Stomach smooth muscle (tissue), 2 donors: ENCODE measurements at regions not wholly inside any gene's neighbourhood (a gene's known extent, or its start where the extent isn't known, plus 50 kb on each side); places are given as distances from the start of the nearest gene placed in this dataset.
"Not testable (repeated sequence)": the region's sequence is repeated elsewhere in the genome, so short reads cannot be mapped to it uniquely, and the experiment has no call there.

ENCODE experiments used
- H3K27ac ChIP-seq: one replicate; pipeline ENCODE4 v1.7.0; 2013; ENCODE audit warnings: mild to moderate bottlenecking, low read length, inconsistent platforms
- H3K27me3 ChIP-seq, 2 donors: one replicate each; pipeline ENCODE4 v1.7.0; 2013; ENCODE audit warnings: low read length in 2 of 2; ENCODE audit not compliant: insufficient read depth in 2 of 2, control insufficient read depth in 1 of 2
- H3K36me3 ChIP-seq, 2 donors: one replicate each; pipeline ENCODE4 v1.7.0; 2013; ENCODE audit warnings: low read length in 2 of 2; ENCODE audit not compliant: control insufficient read depth in 2 of 2, insufficient read depth in 2 of 2
- H3K4me1 ChIP-seq: one replicate; pipeline ENCODE4 v1.7.0; 2013; ENCODE audit warnings: low read length; ENCODE audit not compliant: control insufficient read depth, insufficient read depth
- H3K4me3 ChIP-seq, 2 donors: one replicate each; pipeline ENCODE4 v1.7.0; 2013; ENCODE audit warnings: low read length in 2 of 2
- H3K9ac ChIP-seq, 2 donors: one replicate each; pipeline ENCODE4 v1.7.0; 2013; ENCODE audit warnings: low read length in 2 of 2, mild to moderate bottlenecking in 1 of 2
- H3K9me3 ChIP-seq, 2 donors: one replicate each; pipeline ENCODE4 v1.7.0; 2013; ENCODE audit warnings: low read length in 2 of 2; ENCODE audit not compliant: control insufficient read depth in 2 of 2
- donor health status: healthy.
- donor health status: Pancreatic carcinoma.

- H3K27me3 ChIP-seq, result no peaks in the 10 kb centered on the region
- H3K4me3 ChIP-seq, result no peak overlapping the region
- no peak overlapping the region for H3K9ac ChIP-seq
- no peaks in the 10 kb centered on the region for H3K9me3 ChIP-seq
- H3K4me1 ChIP-seq, result no peaks in the 10 kb centered on the region
- no peaks in the 10 kb centered on the region for H3K36me3 ChIP-seq
- H3K27ac ChIP-seq, result no peak overlapping the region
Measured at GRCh38 chr10:35937546-35937945, 295.4 kb upstream of the FZD8 start.

DNA sequence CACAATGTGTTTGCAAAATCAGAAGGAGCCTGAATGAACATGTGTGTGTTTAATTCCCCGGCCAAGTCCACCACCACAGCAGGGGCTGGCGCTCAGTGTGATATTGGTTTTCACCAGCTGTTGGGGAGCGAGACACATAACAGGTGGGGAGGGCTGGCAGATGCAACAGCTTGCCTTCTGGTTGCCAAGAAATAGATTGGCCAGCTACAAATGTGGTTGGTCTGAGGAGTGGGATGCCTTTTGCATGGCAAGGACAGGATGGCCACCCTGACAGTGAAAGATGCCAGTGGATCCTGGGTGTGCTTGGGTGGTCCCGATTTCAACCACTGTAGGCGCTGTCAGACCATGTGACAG, 292.5 kb upstream of the FZD8 start:
- no peaks in the 10 kb centered on the region for H3K4me1 ChIP-seq
- no peak overlapping the region for H3K9ac ChIP-seq
- no peaks in the 10 kb centered on the region for H3K9me3 ChIP-seq
- H3K27me3 ChIP-seq, result no peaks in the 10 kb centered on the region
- H3K27ac ChIP-seq, result no peak overlapping the region
- no peak overlapping the region for H3K4me3 ChIP-seq
- H3K36me3 ChIP-seq, result no peaks in the 10 kb centered on the region

- H3K36me3 ChIP-seq, result no peaks in the 10 kb centered on the region
- H3K4me3 ChIP-seq, result no peak overlapping the region
- H3K27me3 ChIP-seq, result no peaks in the 10 kb centered on the region
- H3K9ac ChIP-seq, result no peak overlapping the region
- H3K4me1 ChIP-seq, result no peaks in the 10 kb centered on the region
- no peak overlapping the region for H3K27ac ChIP-seq
- no peaks in the 10 kb centered on the region for H3K9me3 ChIP-seq
Measured at GRCh38 chr10:35933940-35934641, 292.0 kb upstream of the FZD8 start.

DNA sequence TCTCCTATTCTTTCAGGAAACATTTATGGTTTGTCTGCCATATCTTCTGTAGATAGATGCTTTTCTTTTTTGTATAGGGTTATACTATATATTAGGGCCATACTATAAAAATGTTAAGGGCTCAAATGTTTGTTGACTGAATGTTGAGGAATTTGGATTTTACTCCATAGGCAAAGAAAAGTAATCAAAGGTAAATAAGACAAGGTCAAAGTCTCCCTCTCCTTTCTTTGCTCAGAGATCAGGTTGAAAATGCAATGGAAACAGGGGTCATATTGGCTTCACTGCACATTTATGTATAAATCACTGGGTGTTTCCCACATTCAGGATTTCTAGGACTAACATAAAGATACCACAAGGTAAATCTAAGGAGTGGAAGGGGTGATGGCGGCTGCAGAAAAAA, 291.4 kb upstream of the FZD8 start:
- Histone ChIP-seq H3K27ac (no peak overlapping the region), H3K4me1 (no peaks in the 10 kb centered on the region), H3K4me3 (no peak overlapping the region), H3K9ac (no peak overlapping the region), H3K36me3 (no peaks in the 10 kb centered on the region), H3K9me3 (no peaks in the 10 kb centered on the region), H3K27me3 (no peaks in the 10 kb centered on the region)

GRCh38 chr10:35929962-35930361, 287.9 kb upstream of the FZD8 start:
- H3K27ac ChIP-seq, H3K4me3 ChIP-seq, H3K4me1 ChIP-seq, H3K9me3 ChIP-seq, H3K27me3 ChIP-seq, H3K36me3 ChIP-seq, H3K9ac ChIP-seq: not testable (repeated sequence)

DNA sequence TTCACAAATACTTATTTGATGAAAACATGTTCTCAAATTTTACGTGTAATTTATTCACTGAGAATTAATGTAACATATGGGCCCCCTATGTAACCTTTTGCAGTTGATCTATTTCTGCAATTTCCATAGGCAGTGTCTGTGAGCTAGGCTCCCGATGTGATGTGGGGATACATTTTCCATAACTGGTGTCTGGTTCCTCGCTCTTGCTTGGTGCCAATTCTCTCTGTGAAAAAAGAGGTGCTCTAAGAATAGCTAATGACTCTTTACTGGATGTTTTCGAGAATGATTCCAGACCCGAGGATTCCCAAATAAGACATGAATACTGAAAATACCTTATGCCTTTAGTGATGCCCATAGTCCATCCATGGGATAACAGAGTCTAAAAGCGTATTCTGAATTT, 286.7 kb upstream of the FZD8 start:
- Histone ChIP-seq H3K27ac (no peak overlapping the region), H3K4me1 (no peaks in the 10 kb centered on the region), H3K36me3 (no peaks in the 10 kb centered on the region), H3K4me3 (no peak overlapping the region), H3K27me3 (no peaks in the 10 kb centered on the region), H3K9ac (no peak overlapping the region), H3K9me3 (no peaks in the 10 kb centered on the region)

- H3K27ac ChIP-seq, result no peak overlapping the region
- H3K9me3 ChIP-seq, result no peaks in the 10 kb centered on the region
- H3K27me3 ChIP-seq, result no peaks in the 10 kb centered on the region
- no peaks in the 10 kb centered on the region for H3K4me1 ChIP-seq
- H3K4me3 ChIP-seq, result no peak overlapping the region
- no peak overlapping the region for H3K9ac ChIP-seq
- no peaks in the 10 kb centered on the region for H3K36me3 ChIP-seq
Measured at GRCh38 chr10:35927990-35928488, 285.9 kb upstream of the FZD8 start.

DNA sequence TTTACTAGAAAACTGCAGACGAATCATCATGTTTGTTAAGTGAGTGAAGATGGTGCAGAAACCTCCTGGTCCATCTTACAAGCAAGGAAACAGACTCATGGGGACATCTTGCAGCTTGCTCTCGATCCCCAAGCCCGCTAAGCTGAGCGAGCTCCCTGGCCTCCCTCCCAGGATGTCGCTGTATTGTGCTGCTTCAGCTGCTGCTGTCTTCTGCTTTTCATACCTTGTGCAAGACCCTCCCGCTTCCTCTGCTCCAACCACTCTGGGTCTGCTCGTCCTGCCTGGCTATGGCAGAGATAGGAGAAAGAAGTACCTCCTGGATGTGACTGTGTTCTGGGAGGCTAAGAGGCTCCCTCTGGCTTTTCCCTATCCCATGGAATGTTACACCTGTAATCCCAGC, 285.2 kb upstream of the FZD8 start:
- H3K9me3 ChIP-seq, result no peaks in the 10 kb centered on the region
- H3K9ac ChIP-seq, result no peak overlapping the region
- no peak overlapping the region for H3K4me3 ChIP-seq
- no peaks in the 10 kb centered on the region for H3K4me1 ChIP-seq
- H3K27ac ChIP-seq, result no peak overlapping the region
- H3K27me3 ChIP-seq, result no peaks in the 10 kb centered on the region
- no peaks in the 10 kb centered on the region for H3K36me3 ChIP-seq

DNA sequence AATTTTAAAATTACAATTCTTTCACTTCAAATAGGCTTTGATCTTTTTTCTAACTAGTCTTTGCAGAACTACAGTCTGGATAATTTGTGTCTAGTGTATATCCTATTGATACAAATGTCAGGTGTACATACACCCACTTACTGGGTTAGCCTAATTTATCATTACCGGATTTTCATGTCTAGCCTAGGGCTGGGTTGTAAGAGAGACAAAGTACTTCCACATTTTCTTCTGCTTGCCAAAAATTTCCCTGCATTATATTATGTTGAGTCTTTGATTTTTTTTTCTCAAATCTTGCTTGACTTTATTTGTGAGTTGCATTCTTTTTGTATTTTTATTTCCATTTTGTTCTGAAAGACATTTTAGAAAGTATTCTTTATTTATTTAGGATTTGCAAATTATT, 284.8 kb upstream of the FZD8 start:
- Histone ChIP-seq H3K27ac (no peak overlapping the region), H3K9ac (no peak overlapping the region), H3K36me3 (no peaks in the 10 kb centered on the region), H3K27me3 (no peaks in the 10 kb centered on the region), H3K9me3 (no peaks in the 10 kb centered on the region), H3K4me1 (no peaks in the 10 kb centered on the region), H3K4me3 (no peak overlapping the region)

DNA sequence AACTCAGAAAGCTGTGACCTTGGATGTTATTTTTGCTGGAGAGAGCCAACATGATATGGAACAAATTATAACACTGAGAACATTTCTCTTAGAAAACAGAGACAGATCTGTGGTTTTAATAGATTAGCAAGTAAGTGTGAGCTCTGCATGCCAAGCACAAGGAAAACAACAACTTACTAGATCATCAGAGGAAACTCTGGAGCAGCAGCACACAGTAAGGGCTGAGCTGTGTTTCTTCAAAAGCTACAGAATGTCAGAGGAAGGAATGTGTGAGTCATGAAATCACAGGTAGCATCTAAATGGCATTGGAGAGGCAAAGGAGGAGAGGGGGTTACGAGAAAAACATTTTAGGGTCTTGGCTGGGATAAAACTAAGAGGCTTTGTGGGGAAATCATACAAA, 283.4 kb upstream of the FZD8 start:
- no peaks in the 10 kb centered on the region for H3K9me3 ChIP-seq
- H3K27ac ChIP-seq, result no peak overlapping the region
- H3K36me3 ChIP-seq, result no peaks in the 10 kb centered on the region
- H3K4me3 ChIP-seq, result no peak overlapping the region
- no peaks in the 10 kb centered on the region for H3K4me1 ChIP-seq
- H3K9ac ChIP-seq, result no peak overlapping the region
- no peaks in the 10 kb centered on the region for H3K27me3 ChIP-seq

DNA sequence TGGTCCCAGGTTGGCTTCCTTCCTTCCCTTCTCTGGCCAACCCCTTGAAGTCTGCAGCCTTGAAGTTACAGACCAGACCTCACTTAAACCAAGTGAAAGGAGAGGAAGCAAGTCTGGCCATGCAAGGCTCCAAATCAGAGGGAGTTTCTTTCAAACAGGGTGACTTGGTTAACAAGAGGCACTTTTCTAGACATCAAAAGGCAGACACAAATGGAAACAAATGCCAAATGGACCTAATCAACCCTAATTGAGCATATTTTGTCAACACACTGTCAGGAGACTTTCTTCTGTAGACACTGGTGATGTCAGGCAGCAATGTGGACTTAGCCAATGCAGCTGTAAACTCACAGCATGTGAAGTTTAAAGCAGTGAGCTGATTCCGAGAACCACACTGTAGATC, 282.7 kb upstream of the FZD8 start:
- Histone ChIP-seq H3K27ac (no peak overlapping the region), H3K4me1 (no peaks in the 10 kb centered on the region), H3K9me3 (no peaks in the 10 kb centered on the region), H3K9ac (no peak overlapping the region), H3K36me3 (no peaks in the 10 kb centered on the region), H3K27me3 (no peaks in the 10 kb centered on the region), H3K4me3 (no peak overlapping the region)
